GM21360 (cell line): ENCODE measurements at regions not wholly inside any gene's neighbourhood (a gene's known extent, or its start where the extent isn't known, plus 50 kb on each side); places are given as distances from the start of the nearest gene placed in this dataset.

Source experiments
- ATAC-seq: cut with Tn5 transposase; IDR thresholded peaks from one replicate; pipeline ENCODE4 v1.9.1; 2021; ENCODE audit warnings: mild to moderate bottlenecking, moderate library complexity; ENCODE audit not compliant: unreplicated experiment

DNA sequence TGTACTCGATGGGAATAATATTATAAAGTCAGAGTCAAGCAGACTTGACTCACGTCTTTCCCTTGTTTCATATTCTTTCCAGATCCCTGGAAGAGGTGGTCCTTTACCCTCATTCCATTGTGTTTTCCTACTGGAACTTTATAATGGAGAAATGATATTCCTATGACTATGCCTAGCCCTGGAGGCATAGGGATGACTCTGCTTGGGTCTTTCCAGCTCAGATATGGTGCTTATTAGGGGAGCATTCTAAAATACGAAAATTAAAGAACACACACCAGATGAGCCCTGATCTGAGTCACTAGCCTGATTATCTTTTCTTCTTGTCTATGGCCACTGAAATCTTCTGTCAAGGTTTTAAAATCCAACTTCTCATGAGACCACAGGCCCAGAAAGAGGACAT lies 231.4 kb downstream of the ANKRD50 start:
- ATAC-seq = no peak

DNA sequence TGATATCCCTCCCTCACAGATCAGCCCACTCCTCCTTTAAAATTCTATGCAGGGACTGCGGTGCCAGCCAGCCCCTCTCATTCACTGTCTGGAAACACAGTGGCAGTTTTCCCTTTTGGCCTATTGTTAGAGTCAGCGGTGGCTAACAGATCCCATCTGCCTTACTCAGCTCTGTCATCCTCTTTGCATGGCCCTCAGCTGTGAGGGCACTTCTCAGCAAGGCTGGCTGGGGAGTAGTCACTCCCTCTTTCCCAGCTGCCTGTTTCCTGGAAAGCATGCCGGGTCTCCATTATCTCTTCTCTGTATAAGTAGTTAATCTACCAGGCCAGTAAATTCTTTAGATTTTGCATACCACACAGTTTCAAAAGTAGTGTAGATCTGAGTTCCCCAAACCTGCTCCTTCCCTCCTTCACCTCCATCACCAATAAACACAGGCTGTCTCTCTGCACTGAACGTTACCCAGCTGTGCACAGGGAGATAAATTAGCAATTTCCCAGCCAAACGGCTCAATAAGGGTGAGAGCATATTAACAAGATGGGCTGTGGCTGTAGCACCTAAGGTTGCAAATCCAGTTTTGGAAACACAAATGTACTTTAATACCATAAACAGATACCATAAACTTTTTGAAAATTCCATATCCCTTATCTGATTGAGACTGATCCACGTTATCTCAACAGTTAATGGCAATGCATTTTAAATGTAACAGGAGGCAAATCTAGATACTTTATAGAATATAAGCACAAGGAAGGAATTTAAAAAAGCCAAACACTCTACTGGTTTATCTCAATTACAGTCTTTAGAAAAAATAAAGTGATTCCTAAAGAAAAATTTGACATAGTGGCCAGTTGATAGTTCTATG lies 229.3 kb downstream of the ANKRD50 start:
- ATAC-seq = no peak

DNA sequence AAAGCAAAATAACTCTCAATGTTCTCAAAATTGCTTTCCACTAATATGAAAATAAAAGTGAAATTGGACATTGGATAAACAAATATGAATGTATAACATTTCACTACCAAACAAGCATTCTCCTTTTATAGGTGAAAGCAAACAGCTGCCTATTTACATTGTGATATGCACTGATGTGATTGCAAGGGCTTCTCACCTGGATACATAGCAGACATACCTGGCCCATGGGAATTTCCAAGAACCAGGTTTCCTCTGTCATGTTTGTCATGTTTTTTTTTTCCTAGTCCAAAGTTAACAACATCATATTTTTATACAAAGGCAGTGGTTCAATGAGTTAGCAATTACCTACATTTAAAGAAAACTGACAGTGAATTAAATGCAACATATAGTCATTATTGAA lies 228.5 kb downstream of the ANKRD50 start:
- ATAC-seq = no peak

DNA sequence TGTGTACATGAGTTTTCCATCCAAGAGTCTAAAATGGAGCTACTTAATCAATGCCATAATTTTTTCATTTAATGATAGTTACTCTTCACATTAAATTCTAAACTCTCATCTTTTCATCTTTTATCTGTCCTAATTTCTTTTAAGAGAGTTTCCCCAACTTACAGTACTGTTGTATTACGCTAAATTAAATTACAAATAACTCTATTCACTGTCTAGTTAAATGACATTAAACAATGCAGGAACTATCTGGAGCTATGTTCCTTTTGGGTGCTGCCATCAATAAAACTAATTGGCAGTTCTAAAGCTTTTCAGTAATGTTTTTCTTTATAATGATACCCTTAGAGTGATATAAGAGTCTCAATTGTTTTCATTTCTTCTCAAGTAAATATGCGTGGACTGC lies 227.6 kb downstream of the ANKRD50 start:
- no peak for ATAC-seq

DNA sequence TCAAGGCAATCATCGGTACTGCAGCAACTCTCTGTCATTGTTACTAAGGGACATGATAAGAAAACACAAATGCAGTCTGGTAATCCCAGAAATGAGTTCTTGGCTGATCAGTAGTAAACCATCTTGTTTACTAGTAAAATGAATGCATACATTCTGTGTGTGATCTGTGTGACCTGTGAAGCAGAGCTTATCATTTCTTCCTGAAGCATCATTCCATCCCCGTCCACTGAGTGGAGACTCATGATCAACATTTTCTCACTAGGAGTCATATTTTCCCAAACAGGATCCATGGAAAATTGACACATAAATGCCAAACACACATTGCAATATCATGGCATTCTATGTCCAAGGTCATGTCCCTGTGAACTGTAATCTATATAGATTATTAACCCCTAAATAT lies 226.1 kb downstream of the ANKRD50 start:
- no peak for ATAC-seq

DNA sequence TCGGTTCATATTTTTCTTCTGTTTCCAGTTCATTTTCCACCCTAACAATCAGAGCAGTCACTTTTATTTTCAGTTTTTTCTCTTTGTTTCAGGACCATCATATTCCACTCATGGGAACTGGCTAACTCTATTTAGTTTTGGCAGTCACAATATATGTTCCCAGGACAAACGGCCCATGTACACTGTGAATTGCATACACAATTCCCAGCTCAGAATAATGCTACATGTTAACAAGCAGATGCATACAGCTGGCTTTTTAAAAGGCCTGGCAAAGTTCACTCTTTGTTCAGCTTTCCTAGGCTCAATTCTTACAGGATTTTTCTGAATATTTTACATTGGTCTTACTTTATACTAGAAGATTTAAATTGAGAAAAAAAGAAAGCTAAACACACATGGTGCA lies 224.9 kb downstream of the ANKRD50 start:
- ATAC-seq = no peak

DNA sequence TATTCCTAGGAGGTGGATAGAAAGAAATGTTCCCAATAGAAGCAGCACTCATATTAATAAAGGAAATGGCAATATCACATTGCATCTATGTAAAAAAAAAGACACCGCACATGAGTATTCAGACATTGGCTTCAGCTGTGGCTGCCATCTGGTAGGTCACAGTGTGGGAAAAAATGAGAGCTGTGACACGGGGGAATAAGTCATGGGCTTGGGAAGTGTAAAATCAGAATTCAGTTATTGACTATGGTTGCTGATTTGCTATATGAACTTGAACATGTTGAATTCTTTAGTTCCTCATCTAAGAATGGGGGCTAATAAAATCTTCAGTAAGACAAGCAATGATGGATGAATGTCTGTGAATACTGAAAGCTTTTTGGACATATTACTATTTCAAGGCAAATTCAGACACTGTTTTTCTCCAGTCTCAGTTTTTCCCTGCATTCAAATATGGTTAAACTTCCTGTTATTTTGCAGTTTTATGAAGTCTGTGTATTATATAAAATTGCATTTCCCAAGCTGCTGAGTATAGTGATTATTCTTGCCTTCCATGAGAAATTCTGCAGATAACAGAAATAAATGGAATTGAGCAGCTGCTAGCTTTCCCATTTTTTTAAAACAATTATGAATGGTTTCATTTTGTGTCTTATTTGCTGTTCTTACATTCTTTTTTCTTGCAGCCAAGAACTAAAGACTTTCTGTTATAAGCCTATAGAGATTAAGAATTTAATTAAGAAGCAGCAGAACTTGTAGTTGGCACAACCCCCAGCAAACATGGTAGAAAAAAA lies 221.0 kb downstream of the ANKRD50 start:
- ATAC-seq = no peak

DNA sequence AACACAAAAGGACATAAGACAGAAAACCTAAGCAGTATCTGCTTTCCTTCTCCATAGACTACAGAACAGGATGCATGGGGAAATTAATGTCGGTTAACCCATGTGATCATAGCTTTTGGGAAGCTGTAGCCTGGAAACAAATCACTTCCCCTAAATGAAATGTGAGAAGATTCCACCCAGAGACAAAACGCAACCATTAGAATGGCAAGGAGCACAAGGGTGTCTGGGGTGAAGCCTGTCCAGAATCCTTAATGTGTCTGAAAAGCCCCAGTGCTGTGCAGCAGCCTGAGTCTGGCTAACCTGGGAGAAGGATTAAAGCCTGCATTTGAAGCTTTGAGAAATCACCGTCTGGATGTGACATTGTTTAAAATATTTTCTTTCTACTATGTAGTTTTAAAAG lies 213.3 kb downstream of the ANKRD50 start:
- ATAC-seq = no peak

DNA sequence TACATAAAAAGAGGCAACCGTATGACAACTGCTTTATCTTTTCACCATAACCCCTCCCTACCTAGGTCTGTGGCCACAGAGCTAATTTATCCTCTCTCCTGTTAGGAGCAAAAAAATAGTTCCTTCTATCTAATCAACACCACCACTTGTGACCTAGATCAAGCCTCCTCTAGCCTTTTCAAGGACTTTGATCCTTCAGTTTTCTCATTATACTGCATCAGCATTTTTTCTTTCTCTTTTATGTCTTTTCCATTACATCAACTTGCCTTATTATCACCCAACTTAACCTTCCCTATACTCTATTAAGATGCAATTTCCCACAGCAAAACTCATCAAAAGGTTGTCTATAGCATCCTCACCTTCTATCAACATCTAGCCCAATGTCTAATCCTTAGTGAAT lies 211.0 kb downstream of the ANKRD50 start:
- ATAC-seq = no peak

DNA sequence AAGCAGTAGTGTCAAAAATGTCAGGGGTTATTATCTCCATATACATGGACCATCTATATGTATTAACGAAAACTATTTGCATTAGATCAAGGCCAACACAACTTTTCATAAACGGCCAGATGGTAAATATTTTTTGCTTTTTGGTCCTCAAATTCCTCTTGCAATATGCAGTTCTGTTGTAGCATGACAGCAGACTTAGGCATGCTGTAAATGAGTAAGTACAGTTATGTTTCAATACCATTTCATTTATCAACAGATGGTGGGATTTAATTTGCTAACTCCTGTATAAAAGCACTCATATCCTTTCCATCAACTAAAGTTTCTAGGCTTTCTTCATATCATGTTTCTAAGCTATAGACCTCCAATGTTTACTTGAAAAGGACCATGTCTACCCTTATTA lies 208.1 kb downstream of the ANKRD50 start:
- ATAC-seq = no peak

DNA sequence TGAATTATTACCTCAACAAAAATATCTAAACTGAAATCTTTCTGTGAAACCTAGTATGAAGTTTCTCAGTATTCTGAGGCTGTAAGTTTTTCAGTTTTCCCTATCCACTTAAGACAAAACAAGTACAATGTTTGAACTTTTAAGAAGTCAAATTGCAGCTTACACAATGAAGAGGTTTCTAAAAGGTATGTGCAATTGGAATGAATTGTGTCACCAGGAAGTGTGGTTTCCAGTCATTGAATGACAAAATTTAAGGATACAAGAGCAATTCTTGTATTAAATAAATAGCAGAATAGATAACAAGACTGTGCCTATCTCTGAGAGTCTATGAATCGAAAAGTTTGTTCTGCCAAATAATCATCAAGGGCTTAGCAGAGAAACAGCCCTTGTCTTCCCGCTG lies 207.3 kb downstream of the ANKRD50 start:
- no peak for ATAC-seq

DNA sequence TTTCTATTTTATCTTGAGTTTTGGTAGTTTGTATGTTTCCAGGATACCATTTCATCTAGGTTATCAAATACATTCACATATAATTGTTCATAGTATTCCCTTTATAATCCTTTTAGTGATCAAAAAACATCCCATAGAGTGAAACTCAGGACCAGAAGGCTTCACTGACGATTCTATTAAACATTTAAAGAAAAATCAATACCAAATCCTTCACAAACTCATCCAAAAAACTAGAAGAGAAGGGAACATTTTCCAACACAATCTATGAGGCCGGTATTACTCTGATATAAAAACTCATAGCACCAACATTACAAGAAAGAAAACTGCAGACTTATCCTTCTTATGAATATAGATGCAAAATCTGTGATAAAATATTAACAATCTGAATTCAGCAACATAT lies 203.4 kb downstream of the ANKRD50 start:
- ATAC-seq = no peak

DNA sequence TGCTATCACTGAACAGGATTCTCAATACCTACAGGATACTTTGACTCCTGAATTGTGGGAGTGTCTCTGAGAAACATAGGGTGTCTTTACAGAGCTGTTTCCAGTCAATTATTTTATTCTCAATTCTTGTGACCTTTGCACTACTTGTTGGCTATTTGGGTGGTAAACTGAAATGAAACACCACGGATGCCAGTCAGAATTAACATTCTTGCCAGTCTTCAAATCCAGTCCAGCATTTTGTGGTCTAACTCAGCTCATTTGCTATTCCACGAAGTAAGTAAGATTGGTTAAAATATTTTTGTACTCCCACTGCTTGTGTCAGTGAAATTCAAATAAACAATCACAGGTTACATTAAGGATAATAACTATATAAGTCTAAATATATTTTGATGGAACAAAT lies 197.9 kb downstream of the ANKRD50 start:
- ATAC-seq = no peak

DNA sequence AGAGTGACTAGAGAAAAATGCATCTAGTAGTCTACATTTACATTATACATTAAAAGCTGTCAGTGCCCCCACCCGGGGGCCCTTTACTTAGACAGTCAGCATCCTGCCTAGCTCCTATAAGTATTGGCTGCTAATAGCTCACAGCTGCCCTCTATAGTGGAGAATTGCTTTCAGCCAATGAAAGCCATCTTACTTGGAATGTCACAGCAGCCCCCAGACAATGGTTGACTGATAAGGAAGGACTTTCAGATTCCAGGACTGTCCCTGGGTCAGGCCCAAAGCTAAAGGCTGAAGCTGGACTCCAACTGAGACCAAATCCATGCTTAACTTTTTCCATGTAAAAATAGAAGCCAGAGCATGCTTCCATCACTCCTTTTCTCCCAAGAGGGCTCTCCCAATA lies 196.9 kb downstream of the ANKRD50 start:
- no peak for ATAC-seq

DNA sequence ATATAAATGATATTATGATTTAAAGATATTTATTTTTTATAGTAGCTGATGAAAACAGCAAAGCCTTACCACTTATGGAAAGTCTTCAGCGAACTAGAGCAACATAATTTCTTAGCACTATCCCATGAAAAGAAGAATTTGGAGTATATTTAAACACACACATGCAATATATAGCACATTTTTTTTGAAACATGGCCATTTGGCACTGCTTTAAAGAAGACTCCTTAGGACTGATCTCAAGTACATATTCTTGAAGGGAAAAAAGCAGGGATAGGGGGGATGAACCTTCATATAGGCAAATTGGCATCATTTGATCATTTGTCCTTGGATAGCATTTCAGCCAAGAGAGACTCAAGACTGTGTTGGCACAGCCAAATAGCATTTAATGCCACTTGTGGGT lies 193.3 kb downstream of the ANKRD50 start:
- ATAC-seq = no peak

DNA sequence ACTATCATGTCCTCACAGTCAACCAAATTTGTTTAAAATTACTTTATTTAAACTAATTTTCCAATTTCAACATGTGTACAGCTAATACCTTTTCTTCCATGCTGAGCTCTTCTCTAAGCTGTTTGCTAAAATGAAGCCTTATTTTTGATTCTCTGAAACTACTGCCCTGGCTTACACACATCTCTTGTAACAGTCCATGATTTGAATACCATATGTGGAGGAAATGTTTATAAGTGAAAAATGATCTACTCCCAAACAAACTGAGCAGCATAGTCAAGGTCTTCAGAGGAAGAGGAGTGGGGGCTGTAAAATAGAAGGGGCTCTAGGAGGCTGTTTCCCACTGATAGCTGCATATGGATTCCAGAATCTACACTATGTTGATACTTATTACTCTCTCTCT lies 188.7 kb downstream of the ANKRD50 start:
- no peak for ATAC-seq

DNA sequence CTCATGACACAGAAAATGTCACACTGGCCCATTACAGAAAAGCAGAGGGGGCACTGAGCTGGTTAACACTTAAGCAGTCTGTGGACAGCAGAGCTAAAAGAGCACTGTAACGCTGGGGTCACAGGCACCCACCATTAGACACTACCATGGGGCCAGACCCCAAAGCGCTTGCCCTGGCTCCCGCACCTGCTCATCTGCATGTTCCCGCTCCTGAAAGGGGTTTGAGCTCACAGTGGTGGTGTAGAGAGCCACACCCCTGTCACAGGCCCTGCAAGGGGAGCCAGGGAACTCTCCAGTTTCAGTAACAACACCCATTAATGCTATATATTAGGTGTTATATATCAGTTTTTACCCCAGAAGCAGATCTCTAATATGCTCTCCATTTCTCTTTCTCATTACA lies 187.0 kb downstream of the ANKRD50 start:
- no peak for ATAC-seq

DNA sequence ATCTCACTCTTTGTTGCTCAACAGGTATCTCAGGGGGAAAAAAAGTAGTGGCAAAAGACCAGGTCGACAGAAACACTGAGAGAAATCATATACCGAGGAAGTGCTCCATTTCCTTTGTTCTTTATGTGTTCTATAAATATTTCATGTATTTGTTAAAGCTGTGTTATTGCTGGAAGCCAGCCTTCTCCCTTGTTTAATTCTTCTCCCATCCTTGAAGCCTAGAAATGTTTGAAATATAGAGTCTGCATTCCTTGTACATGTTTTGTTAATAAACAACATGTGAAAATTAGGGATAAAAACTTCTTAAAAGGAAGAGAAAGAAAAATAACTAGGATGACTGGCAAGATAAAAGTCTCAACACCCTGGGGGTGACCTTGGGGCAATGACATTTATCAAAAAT lies 186.2 kb downstream of the ANKRD50 start:
- ATAC-seq = no peak

DNA sequence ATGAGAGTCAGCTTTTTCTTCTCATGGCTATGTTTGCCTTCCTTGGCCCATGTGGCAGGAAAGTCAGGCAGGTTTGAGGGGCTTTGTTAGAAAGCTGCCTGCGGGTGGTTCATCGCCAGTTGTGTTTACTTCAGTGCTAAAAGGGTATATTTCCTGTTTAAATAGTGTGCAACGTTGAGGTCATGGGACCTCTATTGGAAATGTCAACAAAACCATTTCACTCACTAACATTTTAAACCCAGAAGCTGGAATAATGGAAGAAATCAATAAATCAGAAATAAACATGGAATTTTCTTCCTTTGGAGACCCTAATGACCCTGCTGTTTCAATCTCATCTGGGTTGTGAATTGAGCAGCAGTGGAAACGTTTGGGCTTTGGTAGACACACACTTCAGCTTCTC lies 185.8 kb downstream of the ANKRD50 start:
- no peak for ATAC-seq

DNA sequence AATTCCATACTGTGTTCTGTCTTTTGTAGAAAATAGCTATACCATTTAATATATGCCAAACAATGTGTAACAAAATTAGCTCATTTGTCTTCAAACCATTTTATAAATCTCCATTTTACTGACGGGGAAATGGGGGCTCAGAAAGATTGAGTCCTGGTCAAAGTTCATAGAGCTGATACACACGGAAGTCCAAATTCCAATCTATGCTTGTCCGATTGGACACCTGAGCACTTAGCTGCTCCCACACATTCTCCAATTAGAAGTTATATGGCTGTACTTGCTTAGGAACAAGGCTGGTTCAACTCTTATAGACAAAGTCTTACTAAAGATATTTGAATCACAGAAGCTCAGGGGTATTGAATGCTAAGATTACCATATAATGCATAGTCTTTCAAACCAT lies 185.2 kb downstream of the ANKRD50 start:
- ATAC-seq = no peak

DNA sequence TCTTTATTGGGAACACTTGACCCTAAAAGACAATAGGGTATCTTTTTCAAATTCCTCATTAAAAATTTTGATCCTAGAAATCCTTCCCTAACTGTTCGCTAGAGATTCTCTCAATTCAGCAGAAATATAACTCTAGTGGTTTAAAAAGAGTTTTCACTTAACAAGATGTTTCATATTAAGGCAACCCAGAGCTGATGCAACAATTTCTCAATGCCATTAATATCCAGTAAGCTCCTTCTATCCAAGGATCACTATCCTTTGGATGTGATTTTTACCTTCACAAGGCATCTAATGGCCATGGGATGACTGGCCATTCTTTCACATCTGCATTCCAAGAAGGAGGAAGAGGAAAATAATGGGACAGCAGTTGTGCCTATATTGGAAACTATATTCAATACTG lies 183.4 kb downstream of the ANKRD50 start:
- ATAC-seq = no peak

DNA sequence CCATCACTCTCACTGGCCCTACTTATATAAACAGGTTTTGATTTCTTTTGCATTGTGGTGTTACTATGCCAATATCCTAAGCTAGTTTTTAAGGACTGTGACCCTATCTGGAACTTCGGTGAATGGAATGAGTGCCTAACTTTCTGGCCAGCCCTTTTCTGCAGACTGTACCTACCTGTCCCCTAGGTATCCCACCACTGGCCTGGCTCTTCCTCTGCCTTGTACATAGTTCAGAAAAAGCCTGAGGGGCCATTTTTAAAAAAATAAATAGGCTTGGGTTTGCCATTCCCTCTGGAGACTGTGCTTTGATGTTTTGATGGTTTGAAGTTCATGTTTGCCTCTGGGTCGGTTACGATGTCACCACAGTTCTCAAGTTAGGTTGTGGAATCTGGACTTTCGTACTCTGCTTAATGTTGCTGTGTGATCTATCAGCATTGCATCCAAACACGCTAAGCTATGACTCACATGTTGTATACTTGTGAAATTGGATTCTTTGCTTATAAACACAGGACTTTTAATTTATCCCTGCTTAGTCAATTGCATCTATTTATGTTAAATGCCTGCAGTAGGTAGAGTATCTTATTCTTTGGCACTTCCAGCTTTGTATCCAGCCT lies 182.0 kb downstream of the ANKRD50 start:
- ATAC-seq = no peak
